Stimulated activated CD4-positive, alpha-beta T cell treated with anti-CD3 and anti-CD28 coated beads, Interleukin-1b, Interleukin-23, amount 100 ng/mL, for 48 hours (primary cell): ENCODE measurements at regions not wholly inside any gene's neighbourhood (a gene's known extent, or its start where the extent isn't known, plus 50 kb on each side); places are given as distances from the start of the nearest gene placed in this dataset.
"Not testable (repeated sequence)": the region's sequence is repeated elsewhere in the genome, so short reads cannot be mapped to it uniquely, and the experiment has no call there.

ENCODE experiments used
- DNase-seq: peaks from one replicate; pipeline ENCODE4 v3.0.0-alpha.2; 2020

DNA sequence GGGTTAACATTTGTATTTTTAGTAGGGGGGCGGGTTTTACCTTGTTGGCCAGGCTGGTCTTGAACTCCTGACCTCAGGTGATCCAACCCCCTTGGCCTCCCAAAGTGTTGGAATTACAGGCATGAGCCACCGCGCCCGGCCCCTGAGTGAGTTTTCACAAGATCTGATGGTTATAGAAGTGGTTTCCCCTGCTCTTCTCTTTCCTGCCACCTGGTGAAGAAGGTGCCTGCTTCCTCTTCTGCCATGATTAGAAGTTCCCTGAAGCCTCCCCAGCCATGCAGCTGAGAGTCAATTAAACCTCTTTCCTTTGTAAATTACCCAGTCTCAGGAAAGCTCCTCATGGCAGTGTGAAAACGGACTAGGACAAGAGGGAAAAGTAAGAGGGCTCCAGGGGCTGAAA lies 259.1 kb upstream of the PLET1 start:
- no peak for DNase-seq

DNA sequence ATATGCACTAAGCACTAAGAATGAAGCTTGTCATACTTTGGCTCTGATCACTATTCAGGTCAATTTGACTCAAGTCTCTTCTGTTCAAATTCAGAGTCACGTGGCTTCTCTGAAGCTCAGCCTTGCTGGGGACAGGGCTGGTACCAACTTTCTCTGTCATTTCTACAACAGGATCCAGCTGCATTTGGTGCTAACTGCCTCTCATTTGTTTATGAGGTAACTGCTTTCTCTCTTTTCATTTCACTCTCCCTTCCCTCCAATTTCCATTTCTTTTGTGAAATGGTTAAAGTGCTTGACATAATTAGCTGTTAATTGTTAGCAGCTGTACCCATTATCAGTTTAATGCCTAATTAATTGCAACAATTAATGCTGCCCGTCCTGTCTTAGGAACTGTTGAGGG lies 259.7 kb upstream of the PLET1 start:
- DNase-seq = no peak

DNA sequence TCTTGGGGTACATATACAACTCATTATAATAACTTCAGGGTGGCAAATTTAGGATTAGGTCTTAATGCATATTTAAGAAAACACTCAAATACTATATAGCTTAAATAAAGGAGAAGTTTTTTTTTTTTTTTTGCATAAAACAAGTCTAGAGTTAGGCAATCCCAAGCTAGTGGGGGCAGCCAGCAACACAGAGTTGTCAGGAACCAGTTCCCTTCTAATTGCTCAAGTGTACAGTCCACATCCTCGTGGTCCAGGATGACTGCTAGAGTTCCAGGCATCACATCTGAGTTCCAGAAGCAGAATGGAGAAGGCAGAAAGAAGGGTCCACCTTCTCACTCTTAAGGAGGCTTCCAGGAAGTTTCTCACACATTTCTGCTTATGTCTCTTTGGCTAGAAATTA lies 261.9 kb upstream of the PLET1 start:
- no peak for DNase-seq

DNA sequence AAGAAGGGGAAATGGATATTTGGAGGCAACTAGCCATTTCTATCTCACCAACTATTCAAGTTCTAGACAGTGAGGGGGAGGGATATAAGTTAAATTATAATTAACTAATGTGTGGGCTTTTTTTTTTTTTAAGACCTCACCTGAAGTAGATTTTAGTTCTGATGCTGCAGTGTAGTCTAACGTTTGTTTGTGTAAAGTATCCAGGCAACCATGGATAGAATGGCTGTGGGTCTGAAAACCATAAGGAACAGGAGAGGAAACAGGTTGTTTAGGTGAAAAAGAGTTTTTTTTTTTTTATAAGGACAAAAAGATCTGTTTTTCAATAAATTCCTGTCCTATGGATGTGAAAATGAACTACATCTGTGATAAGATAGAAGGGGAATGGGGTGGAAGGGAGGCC lies 262.4 kb upstream of the PLET1 start:
- no peak for DNase-seq

DNA sequence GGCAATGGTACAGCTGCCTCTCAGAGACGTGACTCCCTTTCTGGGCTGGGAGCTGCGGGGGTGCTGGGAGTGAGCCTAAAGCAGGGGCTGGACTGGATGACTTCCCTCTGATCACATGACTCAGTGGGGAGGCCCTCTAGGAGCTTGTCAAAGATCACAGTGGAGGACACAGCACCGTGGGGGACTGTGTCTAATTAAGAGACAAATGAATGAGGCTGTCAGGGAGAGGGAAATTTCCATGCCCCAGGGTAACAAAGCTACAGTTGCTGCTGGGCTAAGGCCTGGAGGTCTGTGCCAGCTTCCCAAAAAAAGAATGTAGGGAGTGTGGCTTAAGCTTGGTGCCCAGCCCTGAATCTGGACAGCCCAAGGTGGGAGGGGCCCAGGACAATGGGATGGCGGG lies 262.8 kb upstream of the PLET1 start:
- no peak for DNase-seq

DNA sequence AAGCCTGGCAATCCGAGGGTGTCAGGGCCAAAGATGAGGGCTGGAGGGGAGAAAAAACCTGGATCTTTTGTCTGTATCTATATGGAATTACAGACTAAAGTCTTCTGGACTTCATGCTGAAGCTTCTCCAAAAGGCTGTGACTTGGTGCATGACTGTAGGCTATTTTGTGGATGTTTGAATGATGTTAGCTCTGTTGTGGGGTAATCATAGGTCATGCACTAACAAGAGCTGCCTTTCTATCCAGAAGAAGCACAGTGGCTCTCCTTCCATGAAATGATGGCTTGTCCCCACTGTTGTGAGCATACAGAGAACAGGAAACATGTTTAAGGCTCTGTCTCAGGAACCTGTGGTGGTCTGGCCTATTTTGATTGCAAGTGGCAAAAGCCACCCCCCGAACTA lies 263.3 kb upstream of the PLET1 start:
- DNase-seq = no peak

DNA sequence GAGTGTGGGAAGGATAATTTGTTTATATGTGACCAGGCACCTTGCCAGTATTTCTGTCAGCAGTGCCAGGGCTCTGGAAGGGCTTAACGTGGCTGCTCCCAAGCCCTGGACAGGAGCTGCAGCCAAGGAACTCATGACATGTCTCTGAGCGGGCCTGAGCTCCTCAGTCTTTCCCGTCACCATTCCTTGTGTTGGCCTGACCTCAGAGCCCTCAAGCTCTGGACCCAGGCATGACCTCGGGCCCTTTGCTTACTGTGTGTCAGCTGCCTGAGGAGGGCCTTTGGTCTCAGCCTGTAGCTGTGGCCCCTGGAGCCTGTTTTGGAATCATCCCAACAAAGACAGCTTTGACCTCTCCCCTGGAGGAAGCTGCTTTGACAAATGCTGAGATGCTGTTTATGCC lies 264.1 kb upstream of the PLET1 start:
- DNase-seq = no peak

DNA sequence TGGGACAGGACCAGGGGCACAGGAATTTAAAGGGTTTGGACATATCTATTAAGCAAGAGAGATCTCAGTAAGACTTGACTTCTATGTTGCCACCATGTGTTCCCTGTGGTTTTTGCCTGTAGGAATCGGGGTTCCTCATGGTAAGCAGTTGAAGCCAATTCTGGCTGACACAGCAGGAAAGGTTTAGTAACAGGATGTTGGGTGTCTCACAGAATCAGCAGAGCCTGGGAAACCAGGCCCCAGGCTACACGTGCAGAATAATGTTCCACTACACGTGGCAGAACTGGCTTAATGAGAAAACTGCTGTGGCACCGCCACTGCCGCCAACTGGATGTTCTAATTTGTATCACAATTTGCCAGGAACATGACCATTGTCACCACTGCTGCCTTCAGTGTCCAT lies 264.6 kb upstream of the PLET1 start:
- peak; percentile 15 for DNase-seq

DNA sequence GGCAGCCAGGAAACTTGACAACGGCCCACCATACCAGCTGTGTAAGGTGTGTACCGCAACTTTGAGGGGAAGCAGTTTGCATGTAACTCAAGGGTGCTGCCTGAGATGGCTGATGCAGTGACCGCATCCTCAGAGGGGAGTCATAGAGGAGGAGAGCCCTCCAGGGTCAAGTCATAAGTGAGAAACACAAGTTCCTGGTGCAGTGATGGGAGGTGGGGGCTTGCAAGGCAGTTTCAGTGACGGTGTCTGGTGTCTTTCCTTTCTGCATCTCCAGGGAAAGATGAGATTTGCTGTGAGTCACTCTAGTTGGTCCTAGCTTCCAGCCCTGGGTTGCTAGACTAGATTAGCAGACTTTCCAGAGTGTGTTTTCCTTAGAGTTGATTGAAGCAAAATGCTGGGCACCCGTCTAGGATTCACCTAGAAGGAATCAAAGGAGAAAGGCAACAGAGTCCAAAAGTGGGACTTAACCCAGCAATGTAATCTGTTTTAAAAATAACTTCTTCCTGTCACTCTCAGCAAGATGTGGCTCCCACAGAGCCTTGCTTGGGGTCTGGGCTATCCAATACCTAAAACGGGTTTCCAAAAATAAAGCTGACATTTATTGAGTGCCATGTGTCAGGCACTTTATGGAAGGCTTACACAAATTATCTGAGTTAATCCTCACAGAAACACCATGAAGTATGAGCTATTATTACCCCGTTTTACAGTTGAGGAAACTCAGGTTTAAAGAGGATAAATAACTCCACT lies 265.4 kb upstream of the PLET1 start:
- peak; percentile 9 for DNase-seq

DNA sequence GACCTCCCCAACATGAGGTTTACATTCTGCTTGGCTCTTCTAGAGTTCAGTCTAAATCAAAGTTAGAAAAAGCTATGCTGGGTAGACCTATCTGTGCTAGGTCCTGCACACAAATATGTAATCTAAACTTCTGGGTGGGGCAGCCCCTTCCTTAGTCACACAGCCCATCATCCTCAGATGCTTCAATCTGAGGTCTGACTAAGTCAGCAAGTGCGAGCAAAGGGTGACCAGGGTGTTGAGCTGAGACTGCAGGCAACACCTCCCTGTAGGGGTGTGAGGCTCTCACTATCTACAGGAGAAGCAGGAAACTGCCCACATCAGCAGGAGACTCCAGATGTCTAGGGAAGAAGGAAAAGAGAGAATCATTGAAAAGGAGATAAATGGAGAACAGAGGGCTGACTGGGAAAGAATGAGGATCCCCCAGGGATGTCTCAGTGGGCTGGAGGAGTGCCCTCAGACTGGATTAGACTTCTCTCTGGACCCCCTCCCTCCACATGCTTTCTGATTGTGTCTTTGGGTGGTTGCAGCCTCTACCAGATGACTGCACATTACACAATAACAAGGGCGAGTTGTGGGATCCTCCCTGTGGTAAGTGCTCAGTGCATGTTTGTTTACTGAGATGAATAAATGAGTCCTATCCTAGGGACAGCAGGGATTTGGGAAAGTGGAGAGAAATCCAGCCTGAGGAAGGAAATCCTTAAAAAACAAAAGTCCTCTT lies 266.2 kb upstream of the PLET1 start:
- peak; percentile 63 for DNase-seq

DNA sequence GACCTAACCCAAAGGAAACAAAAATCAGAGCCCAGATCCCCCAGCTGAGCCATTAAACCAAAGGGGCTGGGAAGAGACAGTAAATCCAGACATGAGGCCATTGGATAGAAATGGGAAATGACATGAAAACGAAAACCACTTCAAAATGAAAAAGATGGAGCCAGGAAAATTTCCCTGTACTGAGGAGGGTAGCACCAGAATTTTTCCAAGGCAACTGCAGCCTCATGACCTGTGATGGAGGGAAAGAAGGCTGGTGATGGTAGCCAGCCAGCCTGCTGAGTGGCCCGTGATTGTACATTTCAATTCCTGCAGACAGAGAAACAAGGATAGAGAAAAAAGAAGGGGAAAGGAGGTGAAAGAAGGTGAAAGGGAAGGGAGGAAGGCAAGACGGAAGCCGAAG lies 268.4 kb upstream of the PLET1 start:
- DNase-seq = no peak

DNA sequence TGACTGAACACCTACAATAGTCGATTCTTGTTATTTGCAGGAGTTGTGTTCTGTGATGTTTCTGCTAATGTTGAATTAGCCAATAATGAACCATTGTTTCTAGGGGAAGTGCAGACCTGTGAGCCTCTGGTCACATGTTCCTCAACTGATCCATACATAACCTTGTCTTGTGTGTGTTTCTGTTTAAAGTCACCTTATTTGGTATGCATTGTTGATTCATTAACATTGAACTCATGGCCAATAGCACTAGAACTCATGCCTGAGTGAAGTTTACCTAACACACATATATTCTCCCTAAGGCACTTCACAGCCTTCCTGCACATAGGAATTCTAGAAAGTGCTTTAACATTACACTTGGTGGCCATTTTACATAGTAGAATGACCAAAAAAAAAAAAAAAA lies 271.8 kb upstream of the PLET1 start:
- DNase-seq = no peak

DNA sequence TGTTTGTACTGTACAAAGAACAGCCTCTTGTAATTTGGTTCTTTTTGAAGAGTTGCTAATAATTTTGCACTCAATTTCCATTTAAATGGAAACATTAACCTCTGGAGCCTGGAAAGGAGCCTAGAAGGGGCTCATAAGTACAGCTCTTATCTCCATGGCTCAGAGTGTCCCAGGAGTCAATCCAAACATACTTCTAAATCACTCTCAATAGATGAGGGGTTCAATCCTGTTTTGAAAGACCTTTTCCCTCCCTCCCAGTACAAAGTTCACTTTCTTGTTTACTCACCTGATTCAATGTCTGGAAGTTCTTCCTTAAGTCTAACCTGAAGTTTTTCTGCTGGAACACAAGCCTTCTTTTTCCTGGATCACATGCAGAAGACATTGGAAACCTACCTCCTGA lies 273.0 kb upstream of the PLET1 start:
- DNase-seq = no peak

DNA sequence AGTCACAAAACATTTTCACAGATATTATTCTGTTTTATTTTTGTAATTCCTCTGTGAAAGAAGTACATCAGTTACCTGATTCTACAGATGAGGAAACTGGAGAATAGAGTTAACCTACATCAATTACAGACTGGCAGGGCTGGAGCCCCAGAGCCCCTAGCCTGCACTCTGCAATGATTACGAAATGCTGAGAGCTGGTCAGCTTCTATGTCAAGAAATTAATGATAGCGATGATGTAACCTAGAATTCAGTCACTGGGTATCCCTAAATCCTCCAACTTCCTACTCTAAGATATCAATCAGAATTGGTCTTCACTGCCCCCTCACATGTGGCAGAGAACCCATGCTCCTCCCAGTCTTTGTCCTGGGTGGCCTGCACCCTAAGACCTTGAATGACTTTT lies 273.5 kb upstream of the PLET1 start:
- DNase-seq = no peak

DNA sequence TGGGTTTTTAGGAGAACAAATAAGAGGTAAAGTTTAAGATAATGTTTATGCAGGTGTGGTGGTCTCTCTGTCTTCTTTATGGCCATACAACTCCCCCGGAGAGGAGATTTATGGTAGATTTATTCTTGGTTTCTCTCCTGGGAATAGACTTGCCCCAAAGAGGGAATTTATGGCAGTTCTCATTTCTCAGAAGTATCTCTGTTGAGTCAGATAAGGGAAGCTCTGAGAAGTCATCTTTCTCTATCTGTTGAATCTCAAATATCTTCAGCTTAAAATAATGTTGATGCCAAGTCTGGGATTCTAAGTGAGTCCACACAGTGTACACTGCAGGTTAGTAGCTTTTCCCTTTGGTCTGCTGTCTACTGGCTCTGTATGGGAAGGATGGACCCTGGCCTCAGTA lies 276.4 kb upstream of the PLET1 start:
- DNase-seq = no peak

DNA sequence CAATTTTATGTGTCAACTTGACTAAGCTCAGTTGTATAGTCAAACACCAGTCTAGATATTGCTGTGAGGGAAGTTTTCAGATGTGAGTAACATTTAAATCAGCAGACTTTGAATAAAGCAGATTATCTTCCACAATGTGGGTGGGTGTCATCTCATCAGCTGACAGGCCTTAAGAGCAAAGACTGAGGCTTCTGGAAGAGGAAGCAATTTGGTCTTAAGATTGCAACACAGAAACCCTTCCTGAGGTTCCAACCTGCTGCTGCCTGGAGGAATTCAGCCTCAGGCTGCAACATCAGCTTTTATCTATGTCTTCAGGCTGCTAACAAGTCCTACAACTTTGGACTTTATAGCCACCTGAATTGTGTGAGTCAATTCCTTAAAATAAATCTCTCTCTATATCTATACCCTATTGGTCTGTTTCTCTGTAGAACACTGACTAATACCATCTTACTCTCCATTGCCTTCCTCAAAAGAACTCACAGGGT lies 277.2 kb upstream of the PLET1 start:
- no peak for DNase-seq

DNA sequence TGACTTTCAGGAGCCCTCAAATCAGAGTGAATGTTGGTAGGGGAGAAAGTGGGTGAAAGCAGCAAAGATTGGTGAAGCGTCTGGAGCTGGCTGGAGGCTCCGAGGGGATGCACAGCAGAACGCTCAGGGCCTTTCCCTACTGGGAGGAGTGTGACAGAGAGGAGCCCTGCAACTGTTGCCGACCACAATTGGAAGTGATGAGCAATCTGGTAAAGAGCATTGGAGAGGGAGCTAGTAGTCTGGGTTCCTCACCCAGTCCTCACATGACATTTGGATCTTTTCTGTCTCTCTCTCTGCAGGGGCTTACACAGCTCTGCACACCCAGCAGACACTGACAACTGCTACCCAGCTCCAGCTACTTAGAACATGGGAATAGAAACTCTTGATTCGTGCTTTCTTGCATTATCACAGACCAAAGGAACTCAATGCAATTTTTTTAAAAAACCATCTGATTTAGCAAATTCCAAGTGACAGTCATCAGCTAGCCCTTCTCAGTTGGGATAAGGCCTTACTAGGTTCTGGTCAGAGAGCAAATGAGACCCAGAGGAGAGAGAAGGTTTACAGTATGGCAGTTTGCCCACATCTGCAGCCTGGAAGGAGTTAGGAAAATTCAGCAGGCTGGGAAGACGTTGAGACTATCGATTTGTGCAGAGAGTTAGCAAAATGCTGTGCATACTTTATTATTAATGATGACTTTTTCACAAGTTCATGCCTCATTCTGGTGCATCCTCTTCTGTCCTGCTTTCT lies 278.0 kb upstream of the PLET1 start:
- peak; percentile 21 for DNase-seq

DNA sequence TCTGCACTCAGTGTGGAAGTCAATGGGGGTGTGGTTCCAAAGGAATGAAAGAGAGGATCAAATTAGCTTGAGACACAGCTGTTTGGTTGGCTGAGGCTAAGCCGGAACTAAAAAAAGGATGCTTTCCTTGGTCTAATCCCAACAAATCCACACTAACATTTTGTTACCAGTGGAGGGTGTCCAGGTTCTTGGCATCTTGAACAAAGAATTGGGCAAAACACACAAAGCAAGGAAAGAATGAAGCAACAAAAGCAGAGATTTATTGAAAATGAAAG lies 278.6 kb upstream of the PLET1 start:
- DNase-seq = not testable (repeated sequence)

DNA sequence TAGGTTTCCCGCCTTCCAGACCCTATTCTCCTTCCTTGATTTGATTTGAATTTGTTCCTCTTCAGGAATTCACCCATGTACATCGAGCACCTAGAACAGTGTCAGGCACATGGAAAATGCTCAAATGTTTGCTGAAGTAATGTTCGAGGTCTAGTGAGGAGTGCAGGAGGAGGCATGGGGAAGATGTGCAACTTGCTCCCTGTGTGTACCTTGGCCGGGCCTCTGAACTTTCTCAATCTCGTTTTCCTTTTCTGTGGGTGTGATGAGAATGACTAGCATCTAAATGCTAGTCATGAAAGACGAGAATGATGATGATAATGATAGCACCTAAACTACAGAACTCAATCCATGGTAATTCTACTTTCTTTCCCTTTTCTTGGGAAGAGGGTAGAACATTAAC lies 279.1 kb upstream of the PLET1 start:
- peak; percentile 28 for DNase-seq

DNA sequence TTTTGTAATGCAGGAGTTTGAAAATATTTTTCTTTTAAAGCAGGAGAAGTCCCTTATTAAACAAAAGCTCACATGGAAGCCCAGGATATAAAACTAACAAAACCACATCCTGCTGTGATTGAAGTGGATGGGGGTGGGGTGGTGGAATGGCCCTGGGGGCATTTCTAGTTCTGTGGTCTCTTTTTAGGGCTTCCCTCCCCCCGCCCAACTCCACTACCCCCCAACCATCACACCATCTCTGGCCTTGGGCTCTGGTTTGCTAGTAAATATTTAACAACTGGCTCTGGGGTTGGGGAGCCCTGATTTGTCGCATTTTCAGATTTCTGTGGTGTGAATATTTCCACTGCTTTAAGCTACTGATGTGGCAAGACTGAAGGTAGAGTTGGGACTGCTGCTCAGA lies 279.6 kb upstream of the PLET1 start:
- no peak for DNase-seq

DNA sequence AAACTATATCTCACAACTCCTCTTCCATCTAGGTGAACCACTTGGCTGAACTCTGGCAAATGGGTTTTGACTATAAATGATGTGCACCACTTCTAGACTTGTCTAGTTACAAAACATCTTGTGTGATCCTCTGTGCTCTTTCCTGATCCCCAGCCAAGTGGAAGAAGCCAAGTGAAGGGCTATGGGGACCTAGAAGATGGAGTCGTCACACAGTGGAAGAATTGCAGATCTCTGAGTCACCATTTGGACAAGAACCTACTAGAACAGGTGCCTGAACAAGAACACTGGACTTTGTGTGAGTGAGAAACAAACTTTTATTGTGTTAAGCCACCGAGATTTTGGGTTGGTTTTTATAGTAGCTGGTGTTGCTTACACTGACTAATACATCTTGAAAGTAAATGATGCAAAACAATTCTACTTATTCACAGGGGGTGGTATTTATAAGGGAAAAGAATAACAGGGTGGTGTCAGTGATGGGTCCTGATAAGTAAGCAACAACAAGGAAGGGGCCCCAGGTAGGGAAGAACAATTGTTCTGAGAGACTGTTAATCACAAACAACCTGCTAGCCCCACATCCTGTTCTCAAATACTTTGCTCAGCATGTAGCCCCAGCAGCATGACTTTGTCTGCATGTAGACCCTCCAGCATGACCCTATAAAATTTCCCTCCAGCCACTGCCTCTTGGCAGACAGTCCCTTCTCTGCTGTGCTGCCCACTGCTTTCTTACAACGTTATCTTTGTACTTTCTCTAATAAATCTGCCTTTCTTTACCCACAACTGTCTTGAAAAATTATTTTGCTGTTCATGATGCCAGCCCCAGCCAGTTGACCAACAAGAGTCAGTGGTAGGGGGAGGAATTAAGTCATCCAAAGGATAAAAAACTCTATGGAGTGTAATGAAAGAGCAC lies 280.7 kb upstream of the PLET1 start:
- DNase-seq = no peak

DNA sequence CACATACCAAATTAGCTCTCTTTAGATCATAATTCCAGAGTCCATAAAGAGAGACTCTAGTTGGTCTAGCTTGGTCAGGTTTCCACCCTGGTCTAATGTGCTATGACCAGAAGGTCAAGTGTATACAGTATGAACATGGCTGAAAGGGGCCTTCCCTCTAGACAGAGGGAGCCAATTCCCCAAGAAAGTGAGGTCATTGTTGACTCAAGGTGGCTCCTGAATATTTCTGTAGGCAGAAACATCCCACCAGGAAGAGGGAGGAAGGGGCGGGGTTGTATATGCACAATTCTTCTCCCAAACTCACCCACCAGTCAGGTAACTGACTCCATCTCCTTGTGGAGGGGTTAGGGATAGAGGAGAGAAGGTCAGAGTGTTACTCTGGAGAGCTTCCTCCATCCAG lies 281.8 kb upstream of the PLET1 start:
- DNase-seq = no peak

DNA sequence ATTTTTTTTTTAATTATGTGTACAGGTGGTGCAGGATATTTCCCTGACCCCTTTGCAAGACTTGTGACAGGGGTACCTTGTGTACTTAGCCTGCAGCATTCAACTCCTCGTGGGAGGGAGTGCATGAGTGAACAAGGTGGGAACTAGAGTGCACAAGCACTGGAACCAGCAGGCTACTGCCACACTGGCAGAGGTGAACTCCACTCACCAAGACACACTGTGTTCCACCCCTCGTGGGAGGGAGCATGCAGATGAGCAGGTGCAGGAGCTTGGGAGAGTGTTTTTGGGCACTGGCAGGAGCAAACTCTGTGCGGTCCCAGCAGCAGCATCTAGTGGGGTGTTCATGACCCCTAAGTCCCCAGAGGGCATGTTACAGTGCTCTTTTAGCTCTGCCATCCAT lies 282.7 kb upstream of the PLET1 start:
- no peak for DNase-seq
